Spleen (tissue), 11 donors: ENCODE measurements at regions not wholly inside any gene's neighbourhood (a gene's known extent, or its start where the extent isn't known, plus 50 kb on each side); places are given as distances from the start of the nearest gene placed in this dataset.

ENCODE experiments used
- DNase-seq: peaks from one replicate; pipeline ENCODE4 v3.0.0-alpha.2; 2020
- H3K27ac ChIP-seq, 8 donors: fragments of 200-600 bp; sonication (generic) in 7 of 8; 1 replicate in 4 of 8; 2 replicates in 4 of 8; pipeline versions ENCODE4 v1.5.0 to v1.8.0; 2016 to 2021; ENCODE audit warnings: inconsistent platforms in 4 of 8, mild to moderate bottlenecking in 4 of 8, moderate library complexity in 1 of 8
- H3K27me3 ChIP-seq, 7 donors: fragments of 200-600 bp; sonication (generic) in 6 of 7; replicated peaks in 1 of 7; 1 replicate in 4 of 7; 2 replicates in 3 of 7; pipeline versions ENCODE4 v1.5.0 to v1.8.0; 2016 to 2021; ENCODE audit warnings: inconsistent platforms in 3 of 7, mild to moderate bottlenecking in 1 of 7
- H3K36me3 ChIP-seq, 6 donors: fragments of 200-600 bp; sonication (generic) in 5 of 6; 1 replicate in 4 of 6; 2 replicates in 2 of 6; pipeline versions ENCODE4 v1.5.0 to v1.8.0; 2016 to 2021; ENCODE audit warnings: inconsistent platforms in 2 of 6
- H3K4me1 ChIP-seq, 6 donors: fragments of 200-600 bp; sonication (generic) in 5 of 6; 1 replicate in 3 of 6; 2 replicates in 3 of 6; pipeline versions ENCODE4 v1.5.0 to v1.8.0; 2016 to 2021; ENCODE audit warnings: inconsistent platforms in 3 of 6
- H3K4me3 ChIP-seq, 8 donors: fragments of 200-600 bp; sonication (generic) in 7 of 8; 1 replicate in 4 of 8; 2 replicates in 4 of 8; pipeline versions ENCODE4 v1.5.0 to v1.8.0; 2016 to 2021; ENCODE audit warnings: inconsistent platforms in 4 of 8, mild to moderate bottlenecking in 4 of 8, moderate library complexity in 2 of 8
- H3K9me3 ChIP-seq, 8 donors: fragments of 200-600 bp; sonication (generic) in 7 of 8; 1 replicate in 4 of 8; 2 replicates in 4 of 8; pipeline versions ENCODE4 v1.5.0 to v1.8.0; 2016 to 2021; ENCODE audit warnings: inconsistent platforms in 4 of 8
- CTCF ChIP-seq, 11 experiments: fragments of 200-600 bp in 7 of 11; fragments of 450-650 bp in 4 of 11; sonication (generic) in 4 of 11; IDR thresholded peaks in 8 of 11; conservative IDR thresholded peaks in 3 of 11; 1 replicate in 7 of 11; 2 replicates in 4 of 11; pipeline versions ENCODE4 v1.4.0 to v1.8.0; 2016 to 2021; ENCODE audit warnings: antibody characterized with exemption in 11 of 11, inconsistent platforms in 4 of 11, mild to moderate bottlenecking in 1 of 11
- POLR2A ChIP-seq, 3 donors: fragments of 450-650 bp; IDR thresholded peaks; one replicate each; pipeline ENCODE4 v1.5.1; 2017; ENCODE audit warnings: antibody characterized with exemption in 3 of 3, mild to moderate bottlenecking in 1 of 3
- POLR2AphosphoS5 ChIP-seq, 3 donors: sonication (generic); formaldehyde crosslinking; IDR thresholded peaks; one replicate each; pipeline ENCODE4 v1.5.1; 2017; ENCODE audit warnings: antibody characterized with exemption in 3 of 3
- WGBS, 5 donors: extraction: QIAGEN DNeasy Blood & Tissue Kit in 3 of 5; methylation state at CpG; one replicate each; pipeline versions ENCODE4 v1.1.5 to v1.1.7; 2013 to 2018; 5-methylcytosine and 5-hydroxymethylcytosine counted together
- intact Hi-C: fragments of 100-400 bp; cut with DNase I; formaldehyde crosslinking; loops from one replicate; pipeline ENCODE4 v1.15.0; 2023; ENCODE audit warnings: low total_unique reads
- donor health status: healthy with polysubstance abuse.
- donor health status: DM: no; HTN: no; CAD: no; lungs with moderate emphysema.
- donor health status: DM: no; HTN: no; CAD: no.
- donor health status: Bipolar disorder and iron deficiency.
- donor health status: healthy.
- donor health status: DM: no; HTN: no; CAD: no.
- donor health status: DM: yes; HTN: yes; CAD: no.

- TF ChIP-seq POLR2AphosphoS5 (IDR thresholded peaks at IDR 0.05) (no peak), CTCF (IDR thresholded peaks at IDR 0.05 in 8 of 11, conservative IDR thresholded peaks at IDR 0.05 in 3 of 11) (no peak), POLR2A (IDR thresholded peaks at IDR 0.05) (no peak)
- Histone ChIP-seq H3K27me3 (no peaks in the 10 kb centered on the region), H3K9me3 (no peaks in the 10 kb centered on the region), H3K4me3 (no peak overlapping the region), H3K36me3 (no peaks in the 10 kb centered on the region), H3K4me1 (peaks cover 0 to 9% (median 3%) of the 10 kb centered on the region in 6 donors), H3K27ac (no peak overlapping the region)
- no peak for DNase-seq
- WGBS, 5 donors: 79 to 96% (median 91%) methylated on average over 4 of the region's 4 CpGs
- intact Hi-C loops: no loop called here
Observed at GRCh38 chr6:47156196-47156595, 114.1 kb upstream of the ADGRF1 start.

GRCh38 chr6:47153404-47153755 is 111.2 kb upstream of the ADGRF1 start:
- intact Hi-C loops: no loop called here
- Histone ChIP-seq H3K27ac (no peak overlapping the region), H3K27me3 (no peaks in the 10 kb centered on the region), H3K4me3 (no peak overlapping the region), H3K36me3 (no peaks in the 10 kb centered on the region), H3K9me3 (no peaks in the 10 kb centered on the region), H3K4me1 (peaks cover 0 to 9% (median 3%) of the 10 kb centered on the region in 6 donors)
- TF ChIP-seq POLR2A (IDR thresholded peaks at IDR 0.05) (no peak), POLR2AphosphoS5 (IDR thresholded peaks at IDR 0.05) (no peak), CTCF (IDR thresholded peaks at IDR 0.05 in 8 of 11, conservative IDR thresholded peaks at IDR 0.05 in 3 of 11) (no peak)
- no peak for DNase-seq
- 72 to 90% (median 82%) methylated on average over 3 of the region's 3 CpGs for WGBS, 5 donors

- Histone ChIP-seq H3K4me1 (peaks cover 0 to 9% (median 3%) of the 10 kb centered on the region in 6 donors), H3K36me3 (no peaks in the 10 kb centered on the region), H3K9me3 (no peaks in the 10 kb centered on the region), H3K27ac (no peak overlapping the region), H3K27me3 (no peaks in the 10 kb centered on the region), H3K4me3 (no peak overlapping the region)
- no peak for TF ChIP-seq POLR2A (IDR thresholded peaks at IDR 0.05)
- no peak for TF ChIP-seq POLR2AphosphoS5 (IDR thresholded peaks at IDR 0.05)
- no peak for TF ChIP-seq CTCF (IDR thresholded peaks at IDR 0.05 in 8 of 11, conservative IDR thresholded peaks at IDR 0.05 in 3 of 11)
- WGBS, 5 donors: 67 to 77% (median 70%) methylated on average over 3 of the region's 3 CpGs
- DNase-seq: no peak
- intact Hi-C loops: no loop called here
Observed at GRCh38 chr6:47152666-47153403, 110.7 kb upstream of the ADGRF1 start.

- 88 to 92% (median 90%) methylated on average over 8 of the region's 8 CpGs for WGBS, 5 donors
- no peak for DNase-seq
- no peak overlapping the region for H3K4me3 ChIP-seq
Observed at GRCh38 chr6:47151232-47151898, 109.2 kb upstream of the ADGRF1 start.

More at GRCh38 chr6:47151232-47151898, 109.2 kb upstream of the ADGRF1 start:
- no peak for TF ChIP-seq POLR2AphosphoS5 (IDR thresholded peaks at IDR 0.05)
- no peak overlapping the region for H3K27ac ChIP-seq
- H3K4me1 ChIP-seq: peaks cover 0 to 9% (median 3%) of the 10 kb centered on the region in 6 donors
- intact Hi-C loops: no loop called here
- H3K9me3 ChIP-seq: no peaks in the 10 kb centered on the region
- peaks cover 0 to 7% (median 0%) of the 10 kb centered on the region in 7 donors for H3K27me3 ChIP-seq
- H3K36me3 ChIP-seq: no peaks in the 10 kb centered on the region
